ENCODE measurements at regions not wholly inside any gene's neighbourhood (a gene's known extent, or its start where the extent isn't known, plus 50 kb on each side); places are given as distances from the start of the nearest gene placed in this dataset.

DNA sequence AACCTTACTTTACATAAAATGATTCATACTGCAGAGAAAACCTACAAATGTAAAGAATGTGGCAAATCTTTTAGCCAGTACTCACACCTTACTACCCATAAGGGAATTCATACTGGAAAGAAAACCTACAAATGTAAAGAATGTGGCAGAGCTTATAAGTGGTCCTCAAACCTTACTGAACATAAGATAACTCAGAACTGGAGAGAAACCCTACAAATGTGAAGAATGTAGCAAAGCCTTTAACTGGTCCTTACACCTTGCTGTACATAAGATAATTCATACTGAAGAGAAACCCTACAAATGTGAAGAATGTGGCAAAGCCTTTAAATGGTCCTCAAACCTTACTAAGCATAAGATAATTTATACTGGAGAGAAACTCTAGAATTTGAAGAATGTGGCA lies 90.1 kb downstream of the ZNF675 start:
- TF ChIP-seq, protein P1, sequence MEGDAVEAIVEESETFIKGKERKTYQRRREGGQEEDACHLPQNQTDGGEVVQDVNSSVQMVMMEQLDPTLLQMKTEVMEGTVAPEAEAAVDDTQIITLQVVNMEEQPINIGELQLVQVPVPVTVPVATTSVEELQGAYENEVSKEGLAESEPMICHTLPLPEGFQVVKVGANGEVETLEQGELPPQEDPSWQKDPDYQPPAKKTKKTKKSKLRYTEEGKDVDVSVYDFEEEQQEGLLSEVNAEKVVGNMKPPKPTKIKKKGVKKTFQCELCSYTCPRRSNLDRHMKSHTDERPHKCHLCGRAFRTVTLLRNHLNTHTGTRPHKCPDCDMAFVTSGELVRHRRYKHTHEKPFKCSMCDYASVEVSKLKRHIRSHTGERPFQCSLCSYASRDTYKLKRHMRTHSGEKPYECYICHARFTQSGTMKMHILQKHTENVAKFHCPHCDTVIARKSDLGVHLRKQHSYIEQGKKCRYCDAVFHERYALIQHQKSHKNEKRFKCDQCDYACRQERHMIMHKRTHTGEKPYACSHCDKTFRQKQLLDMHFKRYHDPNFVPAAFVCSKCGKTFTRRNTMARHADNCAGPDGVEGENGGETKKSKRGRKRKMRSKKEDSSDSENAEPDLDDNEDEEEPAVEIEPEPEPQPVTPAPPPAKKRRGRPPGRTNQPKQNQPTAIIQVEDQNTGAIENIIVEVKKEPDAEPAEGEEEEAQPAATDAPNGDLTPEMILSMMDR (conservative IDR thresholded peaks at IDR 0.05; ENCODE audit: low read depth in 2 of 2), result no peak
- no peak for TF ChIP-seq REST (IDR thresholded peaks at IDR 0.05; ENCODE audit: unreplicated experiment)
- TF ChIP-seq CREB1 (CRISPR knock-in tag; IDR thresholded peaks at IDR 0.05; ENCODE audit: low read depth), result no peak
- TF ChIP-seq POLR2AphosphoS5 (IDR thresholded peaks at IDR 0.05; ENCODE audit: low read depth), result no peak
- TF ChIP-seq EZH2phosphoT487 (IDR thresholded peaks at IDR 0.05; ENCODE audit: unreplicated experiment), result no peak
